ENCODE measurements at regions not wholly inside any gene's neighbourhood (a gene's known extent, or its start where the extent isn't known, plus 50 kb on each side); places are given as distances from the start of the nearest gene placed in this dataset.

DNA sequence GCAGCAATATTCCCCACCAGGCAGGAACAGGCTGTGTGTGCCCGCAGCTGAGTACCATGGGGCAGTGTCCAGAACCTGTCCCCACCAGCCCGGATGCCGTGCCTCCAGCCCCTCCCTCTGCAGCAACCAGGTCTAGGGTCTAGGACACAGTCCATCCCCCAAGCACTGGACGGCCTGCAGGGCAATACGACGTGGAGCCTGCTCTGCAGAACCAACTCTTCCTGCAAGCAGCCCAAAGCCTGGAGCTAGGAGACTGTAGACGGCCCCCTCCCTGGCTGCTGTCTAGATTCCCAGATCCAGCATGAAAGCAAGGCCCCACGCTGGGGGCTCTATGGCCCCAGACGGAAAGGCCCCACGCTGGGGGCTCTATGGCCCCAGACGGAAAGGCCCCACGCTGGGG, 128.2 kb upstream of the AFDN start:
- no peak for TF ChIP-seq TAF1 (IDR thresholded peaks at IDR 0.05; ENCODE audit: low read depth)
- TF ChIP-seq, protein P1, sequence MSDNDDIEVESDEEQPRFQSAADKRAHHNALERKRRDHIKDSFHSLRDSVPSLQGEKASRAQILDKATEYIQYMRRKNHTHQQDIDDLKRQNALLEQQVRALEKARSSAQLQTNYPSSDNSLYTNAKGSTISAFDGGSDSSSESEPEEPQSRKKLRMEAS (IDR thresholded peaks at IDR 0.05) = no peak
- TF ChIP-seq NFIC (IDR thresholded peaks at IDR 0.05) = no peak
- TF ChIP-seq EGR1 (IDR thresholded peaks at IDR 0.05) = no peak
- TF ChIP-seq EP300 (IDR thresholded peaks at IDR 0.05; ENCODE audit: borderline replicate concordance) = no peak
- no peak for TF ChIP-seq ZBTB7A (IDR thresholded peaks at IDR 0.05; ENCODE audit: low read depth)
- TF ChIP-seq TCF12 (IDR thresholded peaks at IDR 0.05; ENCODE audit: low read depth) = no peak
- no peak for TF ChIP-seq YY1 (IDR thresholded peaks at IDR 0.05; ENCODE audit: low read depth)
- no peak for TF ChIP-seq RAD21 (IDR thresholded peaks at IDR 0.05; ENCODE audit: low read depth)
- TF ChIP-seq, protein P2, sequence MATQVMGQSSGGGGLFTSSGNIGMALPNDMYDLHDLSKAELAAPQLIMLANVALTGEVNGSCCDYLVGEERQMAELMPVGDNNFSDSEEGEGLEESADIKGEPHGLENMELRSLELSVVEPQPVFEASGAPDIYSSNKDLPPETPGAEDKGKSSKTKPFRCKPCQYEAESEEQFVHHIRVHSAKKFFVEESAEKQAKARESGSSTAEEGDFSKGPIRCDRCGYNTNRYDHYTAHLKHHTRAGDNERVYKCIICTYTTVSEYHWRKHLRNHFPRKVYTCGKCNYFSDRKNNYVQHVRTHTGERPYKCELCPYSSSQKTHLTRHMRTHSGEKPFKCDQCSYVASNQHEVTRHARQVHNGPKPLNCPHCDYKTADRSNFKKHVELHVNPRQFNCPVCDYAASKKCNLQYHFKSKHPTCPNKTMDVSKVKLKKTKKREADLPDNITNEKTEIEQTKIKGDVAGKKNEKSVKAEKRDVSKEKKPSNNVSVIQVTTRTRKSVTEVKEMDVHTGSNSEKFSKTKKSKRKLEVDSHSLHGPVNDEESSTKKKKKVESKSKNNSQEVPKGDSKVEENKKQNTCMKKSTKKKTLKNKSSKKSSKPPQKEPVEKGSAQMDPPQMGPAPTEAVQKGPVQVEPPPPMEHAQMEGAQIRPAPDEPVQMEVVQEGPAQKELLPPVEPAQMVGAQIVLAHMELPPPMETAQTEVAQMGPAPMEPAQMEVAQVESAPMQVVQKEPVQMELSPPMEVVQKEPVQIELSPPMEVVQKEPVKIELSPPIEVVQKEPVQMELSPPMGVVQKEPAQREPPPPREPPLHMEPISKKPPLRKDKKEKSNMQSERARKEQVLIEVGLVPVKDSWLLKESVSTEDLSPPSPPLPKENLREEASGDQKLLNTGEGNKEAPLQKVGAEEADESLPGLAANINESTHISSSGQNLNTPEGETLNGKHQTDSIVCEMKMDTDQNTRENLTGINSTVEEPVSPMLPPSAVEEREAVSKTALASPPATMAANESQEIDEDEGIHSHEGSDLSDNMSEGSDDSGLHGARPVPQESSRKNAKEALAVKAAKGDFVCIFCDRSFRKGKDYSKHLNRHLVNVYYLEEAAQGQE (IDR thresholded peaks at IDR 0.05; ENCODE audit: low read depth) = no peak
- no peak for TF ChIP-seq TEAD4 (IDR thresholded peaks at IDR 0.05)
- TF ChIP-seq FOXM1 (IDR thresholded peaks at IDR 0.05; ENCODE audit: borderline replicate concordance, low read depth) = no peak
- no peak for TF ChIP-seq CEBPB (IDR thresholded peaks at IDR 0.05)

DNA sequence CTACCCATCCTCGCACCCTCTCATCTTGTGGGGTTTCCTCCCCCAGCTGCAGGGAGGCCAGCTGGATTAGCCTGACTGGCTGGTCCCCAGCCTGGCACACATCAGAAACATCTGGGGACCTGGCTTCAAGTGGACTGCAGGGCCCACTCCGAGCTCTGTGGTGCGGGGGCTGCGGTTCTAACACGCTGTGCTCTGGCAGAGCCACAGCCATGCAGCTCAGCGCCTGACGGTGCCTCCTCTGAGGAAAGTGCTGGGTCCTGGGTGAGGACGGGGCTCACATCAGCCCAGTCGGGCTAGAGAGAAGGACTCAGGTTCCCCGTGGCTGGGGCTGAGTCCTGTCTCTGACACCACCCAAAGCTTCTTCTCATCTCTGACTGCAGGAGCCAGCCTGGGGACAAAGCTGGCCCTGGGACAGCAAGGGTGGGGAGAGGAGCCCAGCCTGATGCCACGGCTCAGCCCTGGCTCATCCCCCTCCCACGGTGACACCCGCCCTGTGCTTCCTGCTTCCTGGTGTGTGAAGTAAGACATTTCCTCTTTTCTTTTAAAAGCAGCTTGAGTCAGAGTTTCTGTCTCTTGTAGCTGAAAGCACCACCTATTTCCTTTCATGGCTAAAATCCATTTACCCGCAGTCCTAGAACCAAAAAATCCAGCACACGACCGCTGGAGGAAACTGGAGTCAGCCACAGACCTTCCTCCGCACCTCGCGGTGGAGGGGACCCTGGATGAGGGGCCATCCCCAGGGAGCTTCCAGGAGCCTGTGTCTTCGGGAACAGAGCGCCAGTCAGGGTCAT, 127.4 kb upstream of the AFDN start:
- TF ChIP-seq TEAD4 (IDR thresholded peaks at IDR 0.05) (no peak), NFIC (IDR thresholded peaks at IDR 0.05) (no peak), YY1 (IDR thresholded peaks at IDR 0.05; ENCODE audit: low read depth) (no peak), CREB1 (IDR thresholded peaks at IDR 0.05; ENCODE audit: low read depth) (no peak), TAF1 (IDR thresholded peaks at IDR 0.05; ENCODE audit: low read depth) (no peak), EP300 (IDR thresholded peaks at IDR 0.05; ENCODE audit: borderline replicate concordance) (no peak), RAD21 (IDR thresholded peaks at IDR 0.05; ENCODE audit: low read depth) (no peak), EGR1 (IDR thresholded peaks at IDR 0.05) (no peak), FOXM1 (IDR thresholded peaks at IDR 0.05; ENCODE audit: borderline replicate concordance, low read depth) (no peak), TCF12 (IDR thresholded peaks at IDR 0.05; ENCODE audit: low read depth) (no peak), CEBPB (IDR thresholded peaks at IDR 0.05) (no peak)
- TF ChIP-seq, protein P3, sequence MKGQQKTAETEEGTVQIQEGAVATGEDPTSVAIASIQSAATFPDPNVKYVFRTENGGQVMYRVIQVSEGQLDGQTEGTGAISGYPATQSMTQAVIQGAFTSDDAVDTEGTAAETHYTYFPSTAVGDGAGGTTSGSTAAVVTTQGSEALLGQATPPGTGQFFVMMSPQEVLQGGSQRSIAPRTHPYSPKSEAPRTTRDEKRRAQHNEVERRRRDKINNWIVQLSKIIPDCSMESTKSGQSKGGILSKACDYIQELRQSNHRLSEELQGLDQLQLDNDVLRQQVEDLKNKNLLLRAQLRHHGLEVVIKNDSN (IDR thresholded peaks at IDR 0.05) = no peak
- TF ChIP-seq, protein P2 (IDR thresholded peaks at IDR 0.05; ENCODE audit: low read depth) = no peak
- TF ChIP-seq, protein P1 (IDR thresholded peaks at IDR 0.05) = no peak

DNA sequence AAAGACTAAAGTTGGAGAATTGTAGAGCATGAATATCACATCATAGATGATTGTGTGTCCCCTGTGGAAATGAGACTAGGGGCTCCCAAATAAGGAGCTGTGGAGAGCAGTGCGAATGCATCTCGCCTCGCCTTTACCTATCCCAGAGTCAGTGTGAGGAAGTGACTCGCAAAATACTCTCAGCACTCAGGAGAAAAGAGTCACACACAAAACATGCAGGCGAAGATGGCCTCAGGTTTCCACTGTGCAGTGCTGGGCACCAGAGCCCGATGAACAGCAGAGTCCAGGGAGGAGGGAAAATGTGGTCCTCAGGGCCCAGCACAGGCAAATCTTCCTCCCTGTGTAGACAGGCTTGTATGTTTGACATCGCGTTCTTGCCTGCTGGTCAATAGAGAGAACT, 126.5 kb upstream of the AFDN start:
- no peak for TF ChIP-seq CEBPB (IDR thresholded peaks at IDR 0.05)
- no peak for TF ChIP-seq TCF12 (IDR thresholded peaks at IDR 0.05; ENCODE audit: low read depth)
- TF ChIP-seq ZBTB7A (IDR thresholded peaks at IDR 0.05; ENCODE audit: low read depth) = no peak
- no peak for TF ChIP-seq YY1 (IDR thresholded peaks at IDR 0.05; ENCODE audit: low read depth)
- no peak for TF ChIP-seq FOXM1 (IDR thresholded peaks at IDR 0.05; ENCODE audit: borderline replicate concordance, low read depth)
- TF ChIP-seq RAD21 (IDR thresholded peaks at IDR 0.05; ENCODE audit: low read depth) = no peak
- TF ChIP-seq CREB1 (IDR thresholded peaks at IDR 0.05; ENCODE audit: low read depth) = no peak
- TF ChIP-seq, protein P3 (IDR thresholded peaks at IDR 0.05) = no peak
- TF ChIP-seq EP300 (IDR thresholded peaks at IDR 0.05; ENCODE audit: borderline replicate concordance) = no peak
- TF ChIP-seq TEAD4 (IDR thresholded peaks at IDR 0.05) = no peak
- no peak for TF ChIP-seq TAF1 (IDR thresholded peaks at IDR 0.05; ENCODE audit: low read depth)
- TF ChIP-seq, protein P1 (IDR thresholded peaks at IDR 0.05) = no peak
- no peak for TF ChIP-seq EGR1 (IDR thresholded peaks at IDR 0.05)
- TF ChIP-seq, protein P2 (IDR thresholded peaks at IDR 0.05; ENCODE audit: low read depth) = no peak
- no peak for TF ChIP-seq NFIC (IDR thresholded peaks at IDR 0.05)
